Bone marrow (tissue), 2 donors: ENCODE measurements at regions not wholly inside any gene's neighbourhood (a gene's known extent, or its start where the extent isn't known, plus 50 kb on each side); places are given as distances from the start of the nearest gene placed in this dataset.

ENCODE experiments used
- DNase-seq, 2 donors: peaks; one replicate each; lab custom pipeline; 2025; lab: John Stamatoyannopoulos, UW

DNA sequence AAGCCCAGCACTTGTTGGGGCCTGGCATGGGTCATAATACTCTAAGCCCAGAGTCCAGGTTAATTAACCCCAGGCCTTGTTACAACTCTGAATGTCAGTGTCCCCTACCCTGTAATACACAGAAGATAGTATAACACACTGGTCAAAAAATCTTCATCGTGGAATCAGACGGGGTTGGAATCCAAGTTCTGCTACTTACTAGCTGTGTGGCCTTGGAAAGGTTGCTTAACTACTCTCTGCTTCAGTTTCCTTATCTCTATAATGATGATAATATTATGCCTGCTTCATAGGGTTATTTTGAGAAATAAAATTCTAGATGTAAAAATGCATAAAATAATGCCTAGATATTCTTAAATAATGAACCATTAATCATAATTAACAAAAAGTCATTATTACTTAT, 77.8 kb upstream of the CTTNBP2NL start:
- no peak for DNase-seq

DNA sequence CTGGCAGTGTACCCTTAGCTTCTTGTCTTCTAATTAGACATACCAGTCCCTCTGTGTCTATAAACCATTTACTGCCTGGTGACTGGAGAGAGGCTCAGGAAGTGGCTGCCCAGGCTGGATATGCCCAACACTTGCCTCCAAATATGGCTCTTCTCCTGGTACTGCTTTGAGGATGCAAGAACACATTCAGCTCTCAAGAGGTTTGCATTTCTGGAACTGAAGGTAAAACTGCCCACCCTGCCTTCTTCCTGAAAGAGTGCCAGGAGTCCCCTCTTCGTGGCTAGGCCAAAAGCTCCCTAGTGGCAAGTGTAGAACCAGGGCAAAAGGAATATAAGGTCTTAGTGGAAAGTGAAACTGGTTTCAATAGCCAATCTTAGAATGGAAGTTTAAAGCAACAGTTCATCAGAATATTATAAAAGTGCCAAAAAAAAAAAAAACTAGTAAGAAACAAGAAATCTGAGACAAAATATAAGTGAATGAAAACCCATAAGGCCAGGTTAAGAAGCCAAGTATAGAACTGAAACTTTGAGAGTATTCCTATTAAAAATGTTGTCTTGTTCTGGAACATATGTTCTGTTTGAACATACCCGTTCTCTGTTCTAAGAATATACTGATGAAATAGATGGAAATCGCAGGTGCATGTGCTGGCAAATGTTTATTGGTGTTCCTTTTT, 77.2 kb upstream of the CTTNBP2NL start:
- DNase-seq: no peak

DNA sequence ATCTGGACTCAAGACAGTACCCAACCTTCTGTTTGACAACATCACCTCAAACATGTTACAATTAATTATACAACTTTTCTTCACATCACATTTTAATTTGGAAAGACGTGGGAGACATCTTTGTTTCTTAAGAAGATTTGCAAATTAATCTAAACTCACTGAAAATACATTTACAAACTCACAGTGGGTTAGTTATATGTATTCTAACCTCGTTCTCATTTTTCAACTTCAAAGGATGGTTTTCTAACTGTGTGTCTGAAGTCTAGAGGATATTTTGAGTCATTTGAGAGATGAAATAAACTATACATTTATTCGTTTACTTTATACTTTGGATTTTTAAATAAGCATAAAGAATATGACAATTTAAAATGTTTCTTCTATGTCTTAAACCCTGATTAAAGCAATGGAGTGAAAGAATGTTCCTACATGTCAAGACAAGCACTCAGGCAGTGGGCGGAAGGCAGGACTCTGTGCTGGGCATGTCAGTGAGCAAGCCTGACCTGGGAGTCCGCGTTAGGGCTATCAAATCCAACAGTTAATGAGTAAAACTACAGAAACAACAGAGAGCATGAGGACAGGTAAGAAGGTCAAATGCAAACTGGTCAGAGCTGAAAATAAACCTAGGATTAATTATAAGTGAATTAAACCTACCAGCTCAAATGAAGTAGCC, 76.5 kb upstream of the CTTNBP2NL start:
- no peak for DNase-seq

DNA sequence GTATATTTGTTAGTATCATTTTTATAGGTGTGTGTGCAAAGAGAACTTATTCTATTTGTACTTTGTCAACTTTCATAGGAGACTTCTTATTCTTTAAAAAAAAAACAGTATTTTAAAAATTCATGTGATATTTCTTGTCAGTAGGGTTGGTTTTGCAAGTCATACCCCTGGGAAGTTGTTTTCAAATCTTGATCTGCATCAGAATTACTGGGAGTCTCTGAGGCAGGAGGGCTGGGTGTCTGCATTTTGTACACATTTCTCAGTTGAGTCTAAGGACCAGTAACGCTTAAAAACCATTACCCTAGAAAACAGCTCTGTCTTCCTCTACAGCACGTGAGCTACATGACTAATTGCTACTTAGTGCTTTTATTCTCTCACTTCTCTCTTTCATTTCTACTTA, 76.0 kb upstream of the CTTNBP2NL start:
- no peak for DNase-seq

DNA sequence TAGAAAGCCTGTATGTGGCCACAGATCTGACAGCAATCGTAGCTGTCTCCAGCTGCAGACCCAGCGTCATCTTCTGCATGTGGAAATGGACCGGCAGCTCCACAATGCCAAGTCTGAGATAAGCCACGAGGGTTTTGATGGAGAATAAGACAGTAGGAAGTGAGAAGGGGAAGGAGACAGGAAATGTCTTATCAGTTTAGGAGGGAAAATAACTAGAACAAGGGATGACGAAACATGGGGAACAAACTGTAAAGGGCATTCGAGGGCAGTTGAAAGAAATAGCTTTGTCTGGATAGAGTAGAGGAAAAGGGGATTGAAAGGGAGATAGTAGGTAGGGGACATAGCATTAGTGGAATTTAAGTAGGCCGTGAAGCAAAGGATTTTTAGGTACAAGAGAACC, 74.0 kb upstream of the CTTNBP2NL start:
- DNase-seq: no peak

DNA sequence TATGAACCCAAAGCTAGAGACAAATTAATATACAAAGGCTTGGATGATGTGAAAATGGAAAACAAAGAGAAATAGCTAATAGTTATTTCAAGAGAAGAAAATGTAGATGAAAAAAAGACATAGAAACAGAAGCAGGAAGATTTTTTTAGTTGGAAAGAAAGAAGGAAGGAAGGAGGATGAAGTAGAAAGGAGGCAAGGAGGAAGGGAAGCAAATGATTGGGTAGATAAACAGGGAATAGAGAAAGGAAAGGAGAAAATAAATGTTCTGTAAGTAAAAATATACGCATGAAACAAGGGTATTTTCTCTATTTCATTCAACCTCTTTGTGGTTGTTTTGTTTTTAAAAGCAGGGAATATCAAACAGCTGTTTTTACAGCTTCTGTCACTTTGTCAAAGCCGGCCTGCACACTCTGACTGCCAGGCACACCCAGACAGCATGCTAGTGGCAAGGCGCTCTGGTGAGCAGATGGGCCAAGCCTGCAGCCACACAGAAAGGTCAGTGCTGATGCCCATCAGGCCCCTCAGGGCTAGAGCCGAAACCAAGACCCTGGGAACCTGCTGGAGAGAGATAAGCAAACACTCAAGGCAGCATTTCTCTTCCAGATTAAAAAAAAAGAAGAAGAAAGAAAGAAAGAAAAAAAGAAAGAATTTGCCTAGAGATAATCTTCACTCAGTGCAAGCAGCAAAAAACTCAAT, 72.9 kb upstream of the CTTNBP2NL start:
- DNase-seq: no peak

DNA sequence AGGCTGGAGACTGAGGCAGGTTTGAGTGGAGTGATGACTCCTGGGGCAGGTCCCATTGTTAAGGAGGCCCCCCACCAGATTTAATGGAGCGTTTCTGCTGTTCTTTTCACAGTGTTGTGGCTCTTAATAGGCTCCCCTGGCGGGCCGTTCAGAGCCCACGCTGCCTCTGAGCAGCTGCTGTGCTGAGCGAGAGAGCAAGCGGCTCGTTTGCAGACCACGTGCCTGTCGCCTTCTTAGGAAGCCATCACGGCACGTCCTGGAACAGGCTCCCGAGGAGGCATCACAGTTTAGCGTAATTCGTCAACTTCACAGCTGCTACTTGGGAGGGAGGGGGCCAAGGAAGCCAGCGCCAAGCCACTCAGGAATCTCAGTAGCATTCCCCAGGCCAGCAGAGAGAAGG, 70.5 kb upstream of the CTTNBP2NL start:
- no peak for DNase-seq

DNA sequence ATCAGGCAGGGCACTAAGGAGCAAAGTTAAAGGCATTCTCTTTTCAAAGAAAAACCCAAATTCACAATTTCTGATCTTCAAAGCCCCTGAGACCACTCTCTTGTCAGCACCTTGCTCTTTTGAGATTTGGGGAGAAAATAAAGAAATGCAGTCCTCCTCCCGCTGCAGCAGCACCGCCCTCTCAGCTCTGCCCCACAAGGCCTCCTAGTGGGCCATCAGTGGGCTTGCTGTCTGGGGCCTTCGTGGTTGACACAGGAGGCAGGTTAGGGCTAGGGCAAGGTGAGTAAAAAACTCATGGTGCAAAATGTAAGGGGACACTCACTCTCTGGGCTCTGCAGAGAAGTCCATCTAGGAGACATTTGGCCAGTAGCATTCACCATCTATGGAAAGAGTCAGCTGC, 67.4 kb upstream of the CTTNBP2NL start:
- DNase-seq: no peak

DNA sequence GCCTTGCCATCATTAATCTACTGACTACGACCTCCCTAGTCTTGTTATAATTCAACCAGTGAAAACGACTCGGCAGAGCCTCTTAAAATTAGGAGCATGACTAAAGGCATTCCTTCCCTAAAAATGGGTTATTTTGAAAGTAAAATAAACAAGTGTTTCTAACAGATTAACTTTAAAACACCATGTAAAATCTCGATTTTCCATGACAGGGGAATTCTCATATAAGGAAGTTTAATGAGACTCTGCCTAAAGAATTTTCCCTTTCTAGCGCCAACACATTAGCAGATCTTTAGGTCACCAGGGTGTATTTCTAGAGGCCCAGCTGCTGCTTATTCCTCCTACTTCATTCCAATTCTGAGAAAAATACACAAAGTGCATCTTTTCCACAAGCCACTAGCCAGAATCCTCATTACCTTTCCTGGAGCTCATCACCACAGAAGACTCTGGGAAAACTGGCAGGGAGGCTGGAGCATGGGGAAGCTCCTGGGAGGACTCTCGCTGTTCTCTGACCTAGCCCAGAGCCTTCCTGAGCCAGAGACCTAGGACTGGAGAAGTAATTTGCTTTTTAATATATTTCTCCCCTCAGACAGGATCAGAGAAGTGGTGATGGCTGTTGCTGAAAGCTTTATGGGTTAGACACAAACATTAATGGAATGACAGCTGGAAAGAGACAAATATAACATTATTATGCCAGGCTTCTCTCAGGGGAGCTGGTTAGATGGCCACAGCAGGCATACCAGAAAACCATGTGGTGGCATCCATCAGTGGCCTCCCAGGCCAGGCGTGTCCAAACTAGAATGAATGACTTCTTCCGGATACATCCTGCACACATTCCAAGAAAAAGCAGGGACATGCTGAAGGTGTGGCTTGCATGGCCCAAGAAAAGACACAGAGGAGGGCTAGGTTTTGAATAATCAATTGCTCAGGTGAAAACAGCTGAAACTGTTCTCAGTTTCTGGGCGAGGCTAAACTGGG, 63.6 kb upstream of the CTTNBP2NL start:
- no peak for DNase-seq

DNA sequence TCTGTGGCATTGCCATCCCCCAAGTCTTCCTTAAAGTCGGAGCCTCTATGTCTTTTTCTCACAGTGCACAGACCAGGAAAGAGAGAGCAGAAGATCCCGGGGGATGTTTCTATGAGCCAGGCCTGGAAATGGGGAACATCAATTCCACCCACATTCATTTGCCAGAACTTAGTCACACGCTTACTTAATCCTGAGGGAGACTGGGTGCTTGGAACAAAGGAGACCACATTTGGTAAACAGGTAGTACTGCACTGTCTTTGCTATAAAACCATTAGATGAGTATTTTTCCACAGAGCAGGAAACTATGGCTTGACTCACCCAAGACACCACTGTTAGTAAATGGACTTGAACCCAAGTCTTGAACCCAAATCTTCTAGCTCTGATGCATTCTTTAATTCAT, 60.7 kb upstream of the CTTNBP2NL start:
- DNase-seq: no peak

DNA sequence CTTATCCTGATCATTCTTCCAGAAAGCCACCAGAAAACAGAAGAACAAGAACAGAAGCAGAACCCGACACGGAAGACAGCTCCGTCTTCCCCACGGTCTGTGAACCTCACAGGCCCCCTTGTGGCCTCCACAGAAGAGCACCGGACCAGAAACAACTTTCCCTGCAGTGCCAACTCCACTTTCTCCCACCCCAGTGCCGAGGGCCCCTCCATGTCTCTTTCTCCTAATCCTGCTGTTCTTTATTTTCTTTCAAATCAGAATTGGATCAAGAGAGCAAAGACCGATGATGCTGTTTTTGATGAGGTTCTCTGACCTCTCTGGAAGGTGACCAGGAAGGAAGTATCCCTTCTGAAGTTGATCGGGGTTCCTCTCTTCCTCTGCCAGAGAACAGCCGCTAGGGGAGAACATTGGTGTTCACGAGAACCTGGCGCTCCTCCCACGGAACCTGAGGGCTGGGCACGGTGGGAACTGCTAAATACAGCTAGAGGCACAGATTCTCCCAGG, 58.9 kb upstream of the CTTNBP2NL start:
- DNase-seq: no peak

DNA sequence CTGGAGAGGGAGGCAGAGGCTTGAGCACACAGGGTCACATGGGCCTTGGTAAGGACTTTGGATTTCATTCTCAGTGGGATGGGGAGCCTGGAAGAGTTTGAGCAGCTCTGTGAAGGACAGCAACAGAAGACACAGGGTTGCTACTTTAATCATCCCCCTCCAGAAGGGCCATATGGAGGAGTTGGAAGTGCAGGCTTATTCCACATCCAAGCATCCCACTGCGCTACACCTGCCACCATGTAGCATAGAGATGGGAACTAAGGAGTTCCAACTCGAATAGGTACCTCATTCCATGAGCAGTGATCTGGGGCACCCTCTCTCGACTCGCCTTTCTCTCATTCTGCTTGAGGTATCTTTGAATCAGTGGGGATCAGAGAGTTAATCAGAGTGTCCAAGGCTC, 54.0 kb upstream of the CTTNBP2NL start:
- DNase-seq: no peak

DNA sequence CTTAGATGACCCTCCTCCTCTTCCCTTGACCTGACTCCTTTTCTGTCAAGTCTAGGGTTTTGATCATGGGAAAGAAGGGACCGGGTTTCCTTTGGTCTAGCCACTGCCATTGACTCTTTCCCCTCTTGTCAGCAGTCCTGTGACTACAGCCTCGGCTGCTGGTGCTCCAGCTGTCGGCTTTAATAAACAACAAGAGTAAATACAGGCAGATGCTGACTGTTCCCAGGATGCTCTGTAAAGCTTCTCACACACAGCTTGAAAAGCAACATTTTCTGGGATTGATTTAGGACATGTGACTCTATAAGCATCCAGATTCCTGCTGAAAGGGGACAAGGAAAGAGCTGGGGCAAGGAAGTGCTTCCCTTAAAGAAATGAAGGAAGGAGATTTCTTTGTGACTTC, 53.5 kb upstream of the CTTNBP2NL start:
- DNase-seq: no peak

DNA sequence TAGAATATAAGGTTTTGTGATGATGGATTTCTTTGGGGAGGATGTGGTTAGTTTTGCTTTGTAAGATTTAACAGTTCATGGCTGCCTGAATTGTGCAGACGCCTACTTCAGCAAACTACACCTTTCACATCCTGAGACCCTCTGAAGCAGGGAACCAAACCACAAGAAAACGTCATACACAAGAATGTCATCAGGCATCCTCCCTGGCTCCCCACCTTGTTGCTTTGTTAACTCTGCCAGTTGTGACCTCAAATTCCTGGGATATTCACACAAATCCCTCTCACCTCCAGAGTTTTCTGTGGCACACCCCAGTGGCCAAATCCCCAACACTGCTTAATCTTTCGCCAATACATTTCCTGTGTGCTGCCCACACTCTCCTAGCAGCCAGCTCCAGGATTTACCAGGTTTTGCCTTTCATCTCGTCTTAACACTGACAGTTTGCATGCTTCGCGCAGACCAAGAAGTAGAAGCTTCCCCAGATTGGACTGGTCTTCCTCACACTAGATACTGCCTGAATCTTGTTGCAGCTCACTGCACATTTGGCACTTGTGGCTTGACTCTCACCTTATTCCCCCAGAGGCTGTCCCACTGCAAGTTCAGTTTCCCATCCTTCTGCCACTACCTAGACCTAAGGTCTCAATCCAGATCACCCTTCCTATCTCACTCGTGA, 51.1 kb upstream of the CTTNBP2NL start:
- no peak for DNase-seq
